H1 (cell line): ENCODE measurements at regions not wholly inside any gene's neighbourhood (a gene's known extent, or its start where the extent isn't known, plus 50 kb on each side); places are given as distances from the start of the nearest gene placed in this dataset.
A peak's percentile ranks its signal among the peaks of the same experiment; 100 is the strongest.
"Not testable (repeated sequence)": the region's sequence is repeated elsewhere in the genome, so short reads cannot be mapped to it uniquely, and the experiment has no call there.

Source experiments
- CTCF ChIA-PET: fragments of 300-600 bp; sonication (Branson Sonifier 250); formaldehyde crosslinking; loops from one replicate; lab custom pipeline; 2021; ENCODE audit not compliant: partially characterized antibody; lab: Charles Lee
- POLR2A ChIA-PET: fragments of 300-600 bp; sonication (Branson Sonifier 250); formaldehyde crosslinking; loops from one replicate; lab custom pipeline; 2021; ENCODE audit warnings: inconsistent platforms; ENCODE audit not compliant: partially characterized antibody; lab: Charles Lee
- DNase-seq, 2 experiments: peaks; one replicate each; pipeline versions ENCODE4 v3.0.0 to v3.0.0-alpha.2; 2010 to 2022; ENCODE audit warnings: low spot score in 2 of 2, low read depth in 1 of 2, mixed read lengths in 1 of 2
- FAIRE-seq: peaks from 2 replicates; lab custom pipeline; 2011; peaks lifted over from hg19 to GRCh38; lab: Jason Lieb, UNC
- H2AFZ ChIP-seq: 2 replicates; pipeline ENCODE4 v1.8.1; 2012; ENCODE audit warnings: low read length, inconsistent platforms
- H2AK5ac ChIP-seq: 2 replicates; pipeline ENCODE4 v1.6.1; 2013; ENCODE audit warnings: low read depth, low read length
- H2BK120ac ChIP-seq: replicated peaks from 2 replicates; pipeline ENCODE3; 2013; ENCODE audit warnings: low read depth, low read length, inconsistent platforms
- H2BK12ac ChIP-seq: 2 replicates; pipeline ENCODE4 v1.6.1; 2013; ENCODE audit warnings: low read depth, low read length
- H2BK15ac ChIP-seq: 2 replicates; pipeline ENCODE4 v1.6.1; 2013; ENCODE audit warnings: low read length
- H2BK20ac ChIP-seq: 2 replicates; pipeline ENCODE4 v1.6.1; 2013; ENCODE audit warnings: low read length
- H2BK5ac ChIP-seq: 2 replicates; pipeline ENCODE4 v1.6.1; 2013; ENCODE audit warnings: low read depth, low read length
- H3K14ac ChIP-seq: 2 replicates; pipeline ENCODE4 v1.6.1; 2013; ENCODE audit warnings: inconsistent platforms; ENCODE audit not compliant: insufficient read length
- H3K18ac ChIP-seq: 2 replicates; pipeline ENCODE4 v1.6.1; 2013; ENCODE audit warnings: low read length; ENCODE audit errors: extremely low read depth
- H3K23ac ChIP-seq: 2 replicates; pipeline ENCODE4 v1.6.1; 2013; ENCODE audit warnings: inconsistent platforms; ENCODE audit not compliant: insufficient read length
- H3K23me2 ChIP-seq: 2 replicates; pipeline ENCODE4 v1.6.1; 2013; ENCODE audit warnings: low read depth, low read length
- H3K27ac ChIP-seq: 2 replicates; pipeline ENCODE4 v1.6.1; 2011; ENCODE audit warnings: low read depth, low read length, inconsistent platforms
- H3K27me3 ChIP-seq, 4 experiments: replicated peaks in 1 of 4; 1 replicate in 1 of 4; 2 replicates in 3 of 4; pipeline versions ENCODE4 v1.6.1 to v1.8.1; 2011 to 2013; ENCODE audit warnings: low read length in 3 of 4, mild to moderate bottlenecking in 3 of 4, inconsistent platforms in 2 of 4, mixed read lengths in 2 of 4, moderate library complexity in 1 of 4; ENCODE audit not compliant: control insufficient read depth in 3 of 4, insufficient read depth in 3 of 4; ENCODE audit errors: extremely low read depth in 1 of 4
- H3K36me3 ChIP-seq, 4 experiments: 2 replicates each; pipeline versions ENCODE4 v1.6.1 to v1.8.1; 2011 to 2013; ENCODE audit warnings: mild to moderate bottlenecking in 4 of 4, low read length in 3 of 4, moderate library complexity in 2 of 4, control low read depth in 1 of 4, inconsistent platforms in 1 of 4; ENCODE audit not compliant: insufficient read depth in 4 of 4, control insufficient read depth in 2 of 4
- H3K4ac ChIP-seq: replicated peaks from 2 replicates; pipeline ENCODE3; 2013; ENCODE audit warnings: low read length, low read depth, mixed read lengths, inconsistent platforms; ENCODE audit not compliant: insufficient read length
- H3K4me1 ChIP-seq, 4 experiments: replicated peaks in 1 of 4; 1 replicate in 1 of 4; 2 replicates in 3 of 4; pipeline versions ENCODE4 v1.6.1 to v1.8.1; 2011 to 2013; ENCODE audit warnings: low read length in 3 of 4, inconsistent platforms in 2 of 4, mixed read lengths in 1 of 4; ENCODE audit not compliant: insufficient read depth in 4 of 4, control insufficient read depth in 3 of 4
- H3K4me2 ChIP-seq, 2 experiments: 2 replicates each; pipeline versions ENCODE4 v1.6.1 to v1.8.1; 2011 to 2013; ENCODE audit warnings: low read depth in 2 of 2, low read length in 2 of 2, control low read depth in 1 of 2, inconsistent platforms in 1 of 2, mild to moderate bottlenecking in 1 of 2; ENCODE audit not compliant: insufficient read depth in 1 of 2
- H3K4me3 ChIP-seq, 4 experiments: fragments of 200-600, 300-600 bp in 1 of 4; sonication (generic), shearing (Covaris generic), sonication (Bioruptor Twin) in 1 of 4; 2 replicates each; pipeline versions ENCODE4 v1.5.1 to v1.8.1; 2011 to 2016; ENCODE audit warnings: low read length in 4 of 4, low read depth in 3 of 4, control low read depth in 2 of 4, inconsistent platforms in 2 of 4, mild to moderate bottlenecking in 2 of 4, mixed read lengths in 1 of 4, moderate library complexity in 1 of 4; ENCODE audit not compliant: insufficient read depth in 2 of 4; ENCODE audit errors: extremely low read depth in 1 of 4
- H3K56ac ChIP-seq: replicated peaks from 2 replicates; pipeline ENCODE3; 2013; ENCODE audit warnings: low read depth, mild to moderate bottlenecking, mixed read lengths, low read length, inconsistent platforms; ENCODE audit not compliant: insufficient read length
- H3K79me1 ChIP-seq: 2 replicates; pipeline ENCODE4 v1.6.1; 2013; ENCODE audit warnings: low read depth, low read length, control low read depth
- H3K79me2 ChIP-seq, 2 experiments: 2 replicates each; pipeline versions ENCODE4 v1.6.1 to v1.8.1; 2012 to 2013; ENCODE audit warnings: low read length in 2 of 2, mild to moderate bottlenecking in 2 of 2, inconsistent platforms in 1 of 2; ENCODE audit not compliant: insufficient read depth in 2 of 2, control insufficient read depth in 1 of 2
- H3K9ac ChIP-seq, 4 experiments: replicated peaks in 1 of 4; 1 replicate in 1 of 4; 2 replicates in 3 of 4; pipeline versions ENCODE4 v1.6.1 to v1.8.1; 2011 to 2013; ENCODE audit warnings: low read depth in 3 of 4, low read length in 3 of 4, control low read depth in 2 of 4, mild to moderate bottlenecking in 2 of 4, moderate library complexity in 2 of 4, inconsistent platforms in 1 of 4; ENCODE audit errors: extremely low read depth in 1 of 4
- H3K9me3 ChIP-seq, 2 experiments: 2 replicates each; pipeline versions ENCODE4 v1.6.1 to v1.8.1; 2012 to 2013; ENCODE audit warnings: mild to moderate bottlenecking in 2 of 2, moderate library complexity in 2 of 2, control low read depth in 1 of 2, inconsistent platforms in 1 of 2, low read depth in 1 of 2, low read length in 1 of 2, mixed read lengths in 1 of 2; ENCODE audit not compliant: insufficient read depth in 2 of 2
- H4K20me1 ChIP-seq, 2 experiments: replicated peaks in 1 of 2; 2 replicates each; pipeline versions ENCODE3 to v1.8.1; 2011 to 2013; ENCODE audit warnings: inconsistent platforms in 2 of 2, low read length in 2 of 2, mild to moderate bottlenecking in 1 of 2; ENCODE audit not compliant: insufficient read depth in 2 of 2, control insufficient read depth in 1 of 2
- H4K5ac ChIP-seq: 2 replicates; pipeline ENCODE4 v1.6.1; 2013; ENCODE audit warnings: low read length, low read depth, mixed read lengths, inconsistent platforms; ENCODE audit not compliant: insufficient read length
- H4K8ac ChIP-seq: 2 replicates; pipeline ENCODE4 v1.8.0; 2013; ENCODE audit warnings: mild to moderate bottlenecking, moderate library complexity, low read length, inconsistent platforms; ENCODE audit not compliant: insufficient read depth; ENCODE audit errors: extremely low read depth
- H4K91ac ChIP-seq: replicated peaks from 2 replicates; pipeline ENCODE3; 2013; ENCODE audit warnings: low read length, mixed read lengths, inconsistent platforms; ENCODE audit not compliant: insufficient read length
- RNF2 ChIP-seq: fragments of 200-900, 300-1000 bp; sonication (generic); IDR thresholded peaks from 2 replicates; pipeline ENCODE4 v1.7.1; 2016; ENCODE audit warnings: borderline replicate concordance, low read depth, mild to moderate bottlenecking, antibody characterized with exemption, low read length; ENCODE audit not compliant: poor library complexity, severe bottlenecking; ENCODE audit errors: missing control alignments
- WGBS, 2 experiments: shearing (Covaris generic) in 1 of 2; methylation state at CpG; one replicate each; pipeline versions ENCODE4 v1.1.6 to v1.1.7; 2013 to 2015; ENCODE audit warnings: low lambda C conversion rate in 2 of 2, mixed read lengths in 2 of 2, inconsistent platforms in 1 of 2, low coverage in 1 of 2, missing lambda C conversion rate in 1 of 2; ENCODE audit not compliant: insufficient replicate concordance in 2 of 2, insufficient coverage in 1 of 2, insufficient read length in 1 of 2; ENCODE audit errors: extremely low coverage in 1 of 2, missing lambda C conversion rate in 1 of 2; 5-methylcytosine and 5-hydroxymethylcytosine counted together

GRCh38 chr12:54123981-54124380 lies 64.8 kb downstream of the SMUG1 start:
- H2BK5ac ChIP-seq, H3K79me1 ChIP-seq, H2BK120ac ChIP-seq, H4K91ac ChIP-seq, H3K79me2 ChIP-seq, H2AFZ ChIP-seq, FAIRE-seq, H3K9ac ChIP-seq, H3K23me2 ChIP-seq, H3K4me3 ChIP-seq, H4K5ac ChIP-seq, H3K23ac ChIP-seq, H3K9me3 ChIP-seq, H4K8ac ChIP-seq, H2BK20ac ChIP-seq, H3K36me3 ChIP-seq, H3K4me2 ChIP-seq, H3K18ac ChIP-seq, H2BK12ac ChIP-seq, H4K20me1 ChIP-seq, H3K14ac ChIP-seq, DNase-seq, H3K27ac ChIP-seq, H2BK15ac ChIP-seq, H2AK5ac ChIP-seq, H3K4ac ChIP-seq, H3K56ac ChIP-seq, POLR2A ChIA-PET: not testable (repeated sequence)
- H3K27me3 ChIP-seq, result peaks cover 58 to 94% (median 77%) of the 10 kb centered on the region in 4 experiments
- WGBS, 2 experiments, result 24% methylated on average over 7 of the region's 7 CpGs; no CpG with 5 or more reads in 1 of the 2 experiments
- peak; percentile 40 for TF ChIP-seq RNF2
- peaks cover 3 to 16% (median 10%) of the 10 kb centered on the region in 4 experiments for H3K4me1 ChIP-seq
- CTCF ChIA-PET, result interaction anchor here (1.0 kb wide), 1 partner anchor 84 kb away, joined by 3 read pairs; no protein-coding TSS in a partner anchor
